Adrenal gland (tissue), 9 donors: ENCODE measurements at regions not wholly inside any gene's neighbourhood (a gene's known extent, or its start where the extent isn't known, plus 50 kb on each side); places are given as distances from the start of the nearest gene placed in this dataset.

Experiments used
- DNase-seq, 7 donors: peaks; one replicate each; pipeline ENCODE4 v3.0.0-alpha.2; 2019 to 2020
- H3K27ac ChIP-seq, 5 donors: fragments of 200-600 bp; sonication (generic) in 4 of 5; 1 replicate in 3 of 5; 2 replicates in 2 of 5; pipeline versions ENCODE4 v1.5.1 to v1.8.0; 2016 to 2020; ENCODE audit warnings: mild to moderate bottlenecking in 1 of 5
- H3K27me3 ChIP-seq: fragments of 200-600 bp; 2 replicates; pipeline ENCODE4 v1.8.0; 2021
- H3K36me3 ChIP-seq, 2 donors: fragments of 200-600 bp; replicated peaks in 1 of 2; 1 replicate in 1 of 2; 2 replicates in 1 of 2; pipeline versions ENCODE4 v1.5.1 to v1.8.0; 2018 to 2022
- H3K4me1 ChIP-seq, 2 donors: fragments of 200-600 bp; replicated peaks in 1 of 2; 1 replicate in 1 of 2; 2 replicates in 1 of 2; pipeline versions ENCODE4 v1.5.1 to v1.8.0; 2018 to 2021
- H3K4me3 ChIP-seq, 4 donors: fragments of 200-600 bp; sonication (generic) in 3 of 4; one replicate each; pipeline ENCODE4 v1.5.1; 2016 to 2018
- H3K9me3 ChIP-seq, 3 donors: fragments of 200-600 bp; sonication (generic) in 1 of 3; replicated peaks in 1 of 3; 1 replicate in 2 of 3; 2 replicates in 1 of 3; pipeline versions ENCODE4 v1.5.1 to v1.8.0; 2016 to 2021
- POLR2A ChIP-seq, 2 donors: fragments of 450-650 bp; IDR thresholded peaks; one replicate each; pipeline ENCODE4 v1.6.1; 2017; ENCODE audit warnings: antibody characterized with exemption in 2 of 2, mild to moderate bottlenecking in 2 of 2, moderate library complexity in 1 of 2
- WGBS, 4 donors: extraction: QIAGEN DNeasy Blood & Tissue Kit in 2 of 4; methylation state at CpG; one replicate each; pipeline versions ENCODE4 v1.1.5 to v1.1.7; 2013 to 2017; 5-methylcytosine and 5-hydroxymethylcytosine counted together
- intact Hi-C, 2 donors: fragments of 100-400 bp; cut with DNase I; formaldehyde crosslinking; loops; one replicate each; pipeline versions ENCODE4 v1.14.1 to v1.15.0; 2022 to 2023
- TF ChIP-seq, protein P1 (sequence below), 6 experiments: fragments of 450-650 bp in 4 of 6; fragments of 200-600 bp in 2 of 6; sonication (generic) in 1 of 6; IDR thresholded peaks; 1 replicate in 5 of 6; 2 replicates in 1 of 6; pipeline versions ENCODE4 v1.5.1 to v1.8.0; 2016 to 2021; ENCODE audit warnings: antibody characterized with exemption in 6 of 6, mild to moderate bottlenecking in 2 of 6, moderate library complexity in 1 of 6
- donor health status: healthy with polysubstance abuse.
- donor health status: Bipolar disorder and iron deficiency.
- donor health status: DM: yes; HTN: yes; CAD: no.
- donor health status: DM: no; HTN: no; CAD: no.
- donor health status: DM: no; HTN: no; CAD: no.

DNA sequence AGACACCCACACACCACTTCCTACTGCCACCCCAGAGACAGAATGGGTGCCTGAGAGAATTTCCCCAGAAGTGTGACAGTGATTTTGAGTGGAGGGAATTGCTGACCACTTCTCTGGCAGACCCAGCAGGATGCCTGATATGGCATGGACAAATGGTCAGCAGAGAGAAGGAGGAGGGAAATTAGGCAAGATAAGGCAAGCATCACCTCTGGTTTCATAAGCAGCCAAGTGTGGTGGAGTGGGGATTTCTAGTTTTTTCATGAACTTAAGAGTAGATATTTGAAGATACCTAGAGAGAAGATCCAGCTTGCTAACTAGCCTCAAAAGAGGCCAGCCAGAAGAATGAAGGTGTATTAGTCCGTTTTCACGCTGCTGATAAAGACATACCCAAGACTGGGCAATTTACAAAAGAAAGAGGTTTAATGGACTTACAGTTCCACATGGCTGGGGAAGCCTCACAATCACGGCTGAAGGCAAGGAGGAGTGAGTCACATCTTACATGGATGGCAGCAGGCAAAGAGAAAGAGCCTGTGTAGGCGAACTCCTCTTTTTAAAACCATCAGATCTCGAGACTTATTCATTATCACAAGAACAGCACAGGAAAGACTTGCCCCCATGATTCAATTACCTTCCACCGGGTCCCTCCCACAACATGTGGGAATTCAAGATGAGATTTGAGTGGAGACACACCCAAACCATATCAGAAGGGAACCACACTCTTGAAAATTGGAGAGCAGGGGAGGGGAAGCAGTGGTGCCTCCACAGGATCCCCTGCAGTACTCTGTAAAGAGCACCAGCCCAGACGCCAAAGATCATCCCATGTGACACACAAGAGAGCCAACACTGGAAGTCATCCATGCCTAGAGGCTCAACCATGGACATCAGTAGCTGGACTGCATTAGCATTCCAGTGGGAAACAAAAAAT, 64.2 kb downstream of the RBM43 start:
- no peaks in the 10 kb centered on the region for H3K36me3 ChIP-seq
- intact Hi-C loops = no loop called here
- 84 to 87% (median 85%) methylated on average over 6 to 7 of the region's 7 CpGs for WGBS, 4 donors
- no peaks in the 10 kb centered on the region for H3K9me3 ChIP-seq
- no peak overlapping the region for H3K27ac ChIP-seq
- H3K4me1 ChIP-seq = no peaks in the 10 kb centered on the region
- no peak for DNase-seq
- H3K27me3 ChIP-seq = no peaks in the 10 kb centered on the region
- TF ChIP-seq, protein P1, sequence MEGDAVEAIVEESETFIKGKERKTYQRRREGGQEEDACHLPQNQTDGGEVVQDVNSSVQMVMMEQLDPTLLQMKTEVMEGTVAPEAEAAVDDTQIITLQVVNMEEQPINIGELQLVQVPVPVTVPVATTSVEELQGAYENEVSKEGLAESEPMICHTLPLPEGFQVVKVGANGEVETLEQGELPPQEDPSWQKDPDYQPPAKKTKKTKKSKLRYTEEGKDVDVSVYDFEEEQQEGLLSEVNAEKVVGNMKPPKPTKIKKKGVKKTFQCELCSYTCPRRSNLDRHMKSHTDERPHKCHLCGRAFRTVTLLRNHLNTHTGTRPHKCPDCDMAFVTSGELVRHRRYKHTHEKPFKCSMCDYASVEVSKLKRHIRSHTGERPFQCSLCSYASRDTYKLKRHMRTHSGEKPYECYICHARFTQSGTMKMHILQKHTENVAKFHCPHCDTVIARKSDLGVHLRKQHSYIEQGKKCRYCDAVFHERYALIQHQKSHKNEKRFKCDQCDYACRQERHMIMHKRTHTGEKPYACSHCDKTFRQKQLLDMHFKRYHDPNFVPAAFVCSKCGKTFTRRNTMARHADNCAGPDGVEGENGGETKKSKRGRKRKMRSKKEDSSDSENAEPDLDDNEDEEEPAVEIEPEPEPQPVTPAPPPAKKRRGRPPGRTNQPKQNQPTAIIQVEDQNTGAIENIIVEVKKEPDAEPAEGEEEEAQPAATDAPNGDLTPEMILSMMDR (IDR thresholded peaks at IDR 0.05) = no peak
- no peak for TF ChIP-seq POLR2A (IDR thresholded peaks at IDR 0.05)
- no peak overlapping the region for H3K4me3 ChIP-seq

DNA sequence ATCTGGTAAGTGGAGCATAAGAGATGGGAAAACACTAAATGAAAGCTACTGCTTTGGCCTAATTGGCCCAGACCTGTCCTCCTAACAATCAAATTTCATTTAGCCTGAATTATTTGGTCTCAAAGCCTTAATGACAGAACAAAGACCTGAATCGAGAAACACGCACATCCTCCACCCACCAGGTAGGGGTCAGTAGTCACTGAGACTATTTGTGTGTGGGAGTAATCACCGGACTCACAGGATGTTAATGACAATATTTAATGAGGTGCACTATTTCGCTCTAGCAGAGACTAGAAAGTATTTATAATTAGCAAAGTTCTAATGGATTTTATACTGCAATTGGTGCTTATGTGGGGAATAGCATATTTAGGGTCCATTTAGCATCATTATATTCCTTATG, 68.1 kb downstream of the RBM43 start:
- Histone ChIP-seq H3K4me1 (no peaks in the 10 kb centered on the region), H3K4me3 (no peak overlapping the region), H3K27me3 (no peaks in the 10 kb centered on the region), H3K27ac (no peak overlapping the region), H3K9me3 (no peaks in the 10 kb centered on the region), H3K36me3 (no peaks in the 10 kb centered on the region)
- DNase-seq = no peak
- intact Hi-C loops = no loop called here
- 79 to 97% (median 87%) methylated on average over 4 of the region's 4 CpGs for WGBS, 4 donors
- TF ChIP-seq, protein P1 (IDR thresholded peaks at IDR 0.05) = no peak

DNA sequence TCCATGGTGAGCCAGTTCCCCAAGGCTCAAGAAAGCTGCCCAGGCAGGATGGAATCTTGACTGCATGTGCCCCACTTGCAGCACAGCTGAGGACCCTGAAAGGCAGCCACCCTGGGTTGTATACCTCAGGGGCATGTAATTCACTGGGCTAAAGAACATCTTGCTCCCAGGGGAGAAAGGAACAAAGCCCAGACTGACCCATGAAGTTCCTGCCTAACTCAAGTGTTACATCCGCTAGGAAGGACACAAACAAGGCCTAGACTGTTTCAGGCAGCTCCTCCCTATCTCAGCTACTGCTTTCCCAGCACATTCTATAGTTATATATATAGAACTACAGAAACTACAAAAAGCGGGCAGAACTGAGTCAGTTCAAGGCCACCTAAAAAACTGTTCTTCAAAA, 69.0 kb downstream of the RBM43 start:
- TF ChIP-seq, protein P1 (IDR thresholded peaks at IDR 0.05) = no peak
- no peak for TF ChIP-seq POLR2A (IDR thresholded peaks at IDR 0.05)
- WGBS, 4 donors = 93 to 98% (median 97%) methylated on average over 2 of the region's 2 CpGs
- no peaks in the 10 kb centered on the region for H3K36me3 ChIP-seq
- H3K9me3 ChIP-seq = no peaks in the 10 kb centered on the region
- no peak overlapping the region for H3K4me3 ChIP-seq
- DNase-seq = no peak
- H3K27me3 ChIP-seq = no peaks in the 10 kb centered on the region
- intact Hi-C loops = no loop called here
- H3K4me1 ChIP-seq = no peaks in the 10 kb centered on the region
- H3K27ac ChIP-seq = no peak overlapping the region

DNA sequence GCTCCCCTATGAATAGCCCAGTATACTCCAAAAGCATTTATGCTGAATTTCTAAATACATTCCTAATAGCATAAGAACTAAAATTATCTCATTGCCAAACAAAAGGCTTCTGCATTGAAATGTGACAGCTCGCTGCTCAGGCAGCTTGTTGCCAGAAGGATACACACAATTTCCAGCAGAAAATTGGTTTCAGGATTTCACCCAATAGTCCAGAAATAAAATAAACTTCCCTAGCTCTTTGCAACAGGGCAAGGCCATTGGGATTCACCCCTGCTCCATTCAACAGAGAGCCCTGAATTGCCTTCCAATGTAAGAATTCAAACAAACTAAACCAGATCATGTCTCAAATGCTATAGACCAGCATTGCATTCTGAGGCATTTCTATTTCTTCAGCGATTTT, 70.7 kb downstream of the RBM43 start:
- Histone ChIP-seq H3K36me3 (no peaks in the 10 kb centered on the region), H3K4me3 (no peak overlapping the region), H3K27ac (no peak overlapping the region), H3K27me3 (no peaks in the 10 kb centered on the region), H3K4me1 (no peaks in the 10 kb centered on the region), H3K9me3 (no peaks in the 10 kb centered on the region)
- intact Hi-C loops = no loop called here
- 69 to 86% (median 74%) methylated on average over 2 of the region's 2 CpGs for WGBS, 4 donors
- DNase-seq = no peak
- TF ChIP-seq, protein P1 (IDR thresholded peaks at IDR 0.05) = no peak
- TF ChIP-seq POLR2A (IDR thresholded peaks at IDR 0.05) = no peak
